ENCODE measurements at regions not wholly inside any gene's neighbourhood (a gene's known extent, or its start where the extent isn't known, plus 50 kb on each side); places are given as distances from the start of the nearest gene placed in this dataset.

DNA sequence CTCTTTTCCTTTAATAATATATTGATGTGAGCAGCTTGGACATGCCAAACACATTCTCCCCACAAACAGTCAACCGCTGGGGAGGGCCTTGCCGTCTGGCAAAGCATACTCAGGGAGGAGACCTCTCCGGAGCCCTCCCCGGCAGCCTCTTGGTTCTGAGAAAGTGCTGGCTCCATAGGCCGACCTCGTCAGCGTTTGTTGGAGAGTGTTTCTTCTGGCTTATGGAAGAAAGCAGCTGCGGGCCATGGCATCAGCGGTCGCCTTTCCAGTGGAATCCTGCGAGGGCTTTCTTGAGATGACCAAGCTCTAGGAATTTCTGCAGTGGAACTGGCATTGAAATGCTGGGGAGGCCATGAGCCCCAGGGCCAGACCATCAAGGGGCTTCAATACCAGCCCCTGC lies 405.7 kb upstream of the IRX4 start:
- Histone ChIP-seq H3K79me2 (ENCODE audit: low read depth) (no peaks in the 10 kb centered on the region), H3K4me2 (no peak overlapping the region), H2AFZ (replicated peaks) (no peak overlapping the region), H3K27me3 (no peaks in the 10 kb centered on the region), H4K20me1 (ENCODE audit: low read depth) (no peaks in the 10 kb centered on the region), H3F3A (ENCODE audit: low read depth) (no peaks in the 10 kb centered on the region), H3K9me3 (ENCODE audit: low read depth) (no peaks in the 10 kb centered on the region), H3K27ac (no peak overlapping the region), H3K9ac (no peak overlapping the region), H3K4me1 (no peaks in the 10 kb centered on the region), H3K4me3 (no peak overlapping the region), H3K36me3 (no peaks in the 10 kb centered on the region)
- TF ChIP-seq EZH2 (IDR thresholded peaks at IDR 0.05), result no peak
- TF ChIP-seq, protein P1, sequence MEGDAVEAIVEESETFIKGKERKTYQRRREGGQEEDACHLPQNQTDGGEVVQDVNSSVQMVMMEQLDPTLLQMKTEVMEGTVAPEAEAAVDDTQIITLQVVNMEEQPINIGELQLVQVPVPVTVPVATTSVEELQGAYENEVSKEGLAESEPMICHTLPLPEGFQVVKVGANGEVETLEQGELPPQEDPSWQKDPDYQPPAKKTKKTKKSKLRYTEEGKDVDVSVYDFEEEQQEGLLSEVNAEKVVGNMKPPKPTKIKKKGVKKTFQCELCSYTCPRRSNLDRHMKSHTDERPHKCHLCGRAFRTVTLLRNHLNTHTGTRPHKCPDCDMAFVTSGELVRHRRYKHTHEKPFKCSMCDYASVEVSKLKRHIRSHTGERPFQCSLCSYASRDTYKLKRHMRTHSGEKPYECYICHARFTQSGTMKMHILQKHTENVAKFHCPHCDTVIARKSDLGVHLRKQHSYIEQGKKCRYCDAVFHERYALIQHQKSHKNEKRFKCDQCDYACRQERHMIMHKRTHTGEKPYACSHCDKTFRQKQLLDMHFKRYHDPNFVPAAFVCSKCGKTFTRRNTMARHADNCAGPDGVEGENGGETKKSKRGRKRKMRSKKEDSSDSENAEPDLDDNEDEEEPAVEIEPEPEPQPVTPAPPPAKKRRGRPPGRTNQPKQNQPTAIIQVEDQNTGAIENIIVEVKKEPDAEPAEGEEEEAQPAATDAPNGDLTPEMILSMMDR (IDR thresholded peaks at IDR 0.05), result no peak
- no peak for TF ChIP-seq EZH2phosphoT487 (IDR thresholded peaks at IDR 0.05)
- Mint-ChIP-seq H3K27ac (no peak overlapping the region), H3K36me3 (no peaks in the 10 kb centered on the region), H3K9me3 (peaks cover 14% of the 10 kb centered on the region), H3K27me3 (ENCODE audit: insufficient read depth, low read depth) (peaks cover 5% of the 10 kb centered on the region), H3K4me1 (no peaks in the 10 kb centered on the region), H3K4me3 (no peak overlapping the region)
- DNase-seq (ENCODE audit: low spot score), result no peak

DNA sequence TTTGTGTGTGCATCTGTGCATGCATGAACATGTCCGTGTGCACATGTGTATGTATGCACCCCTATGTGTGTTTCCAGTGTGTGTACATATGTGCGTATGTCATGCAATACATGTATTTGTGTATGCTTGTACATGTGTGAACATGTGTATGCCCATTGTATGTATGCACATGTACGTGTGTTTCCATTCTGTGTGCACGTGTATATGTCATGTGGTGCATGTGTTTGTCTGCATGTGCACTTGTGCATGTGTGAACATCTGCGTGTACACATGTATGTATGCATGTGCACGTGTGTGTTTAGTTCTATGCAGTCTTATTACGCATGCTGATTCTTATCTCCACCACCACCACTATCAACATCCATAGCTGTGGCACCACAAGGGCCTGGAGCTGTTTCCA lies 403.5 kb upstream of the IRX4 start:
- no peak overlapping the region for H3K9ac ChIP-seq
- H3K27ac Mint-ChIP-seq, result no peak overlapping the region
- H3K4me2 ChIP-seq, result no peak overlapping the region
- H3K36me3 Mint-ChIP-seq, result no peaks in the 10 kb centered on the region
- no peaks in the 10 kb centered on the region for H3K79me2 ChIP-seq (ENCODE audit: low read depth)
- no peak overlapping the region for H2AFZ ChIP-seq (replicated peaks)
- no peaks in the 10 kb centered on the region for H3K36me3 ChIP-seq
- DNase-seq (ENCODE audit: low spot score), result no peak
- H3F3A ChIP-seq (ENCODE audit: low read depth), result peaks cover 3% of the 10 kb centered on the region
- peaks cover 6% of the 10 kb centered on the region for H3K4me1 ChIP-seq
- H3K27ac ChIP-seq, result no peak overlapping the region
- H3K9me3 ChIP-seq (ENCODE audit: low read depth), result no peaks in the 10 kb centered on the region
- no peaks in the 10 kb centered on the region for H3K27me3 ChIP-seq
- peaks cover 7% of the 10 kb centered on the region for H3K4me1 Mint-ChIP-seq
- H3K4me3 ChIP-seq, result no peak overlapping the region
- H3K4me3 Mint-ChIP-seq, result no peak overlapping the region
- H3K27me3 Mint-ChIP-seq (ENCODE audit: insufficient read depth, low read depth), result peaks cover 3% of the 10 kb centered on the region
- H4K20me1 ChIP-seq (ENCODE audit: low read depth), result no peaks in the 10 kb centered on the region
- TF ChIP-seq, protein P1 (IDR thresholded peaks at IDR 0.05), result no peak
- TF ChIP-seq EZH2 (IDR thresholded peaks at IDR 0.05) (no peak), EZH2phosphoT487 (IDR thresholded peaks at IDR 0.05) (no peak)
- H3K9me3 Mint-ChIP-seq, result peaks cover 4% of the 10 kb centered on the region

DNA sequence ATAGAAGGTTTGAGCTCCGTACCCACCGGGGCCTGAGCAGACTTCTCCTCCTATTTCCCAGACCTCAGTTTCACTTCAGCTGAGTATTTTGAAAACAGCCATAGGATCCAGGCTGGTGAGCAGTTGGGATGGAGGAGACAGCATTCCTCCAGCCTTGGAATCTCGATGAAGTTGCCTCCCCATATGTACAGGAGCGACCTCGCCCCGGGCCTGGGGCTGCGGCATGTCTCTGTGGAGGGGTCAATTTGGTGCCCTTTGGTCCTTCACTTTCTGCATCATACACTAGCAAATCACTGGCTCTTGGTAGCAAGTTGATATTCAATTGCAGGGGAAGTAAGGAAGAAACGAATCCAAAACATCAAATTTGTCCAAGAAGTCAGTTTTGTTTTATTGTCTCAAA lies 402.0 kb upstream of the IRX4 start:
- H3K27me3 Mint-ChIP-seq (ENCODE audit: insufficient read depth, low read depth), result peaks cover 10% of the 10 kb centered on the region
- H3K36me3 Mint-ChIP-seq, result no peaks in the 10 kb centered on the region
- Histone ChIP-seq H3K9me3 (ENCODE audit: low read depth) (no peaks in the 10 kb centered on the region), H3K27me3 (no peaks in the 10 kb centered on the region), H3K79me2 (ENCODE audit: low read depth) (no peaks in the 10 kb centered on the region), H3K27ac (no peak overlapping the region), H3K9ac (no peak overlapping the region), H3K4me1 (peaks cover 6% of the 10 kb centered on the region), H2AFZ (replicated peaks) (no peak overlapping the region), H3K4me3 (no peak overlapping the region), H3K4me2 (no peak overlapping the region), H4K20me1 (ENCODE audit: low read depth) (no peaks in the 10 kb centered on the region), H3K36me3 (no peaks in the 10 kb centered on the region), H3F3A (ENCODE audit: low read depth) (peaks cover 3% of the 10 kb centered on the region)
- no peak overlapping the region for H3K27ac Mint-ChIP-seq
- peaks cover 7% of the 10 kb centered on the region for H3K4me1 Mint-ChIP-seq
- TF ChIP-seq EZH2 (IDR thresholded peaks at IDR 0.05) (no peak), EZH2phosphoT487 (IDR thresholded peaks at IDR 0.05) (no peak)
- TF ChIP-seq, protein P1 (IDR thresholded peaks at IDR 0.05), result no peak
- no peak for DNase-seq (ENCODE audit: low spot score)
- peaks cover 4% of the 10 kb centered on the region for H3K9me3 Mint-ChIP-seq
- H3K4me3 Mint-ChIP-seq, result no peak overlapping the region

Data from neural progenitor cell (in vitro differentiated cells).